H9 (cell line): ENCODE measurements at regions not wholly inside any gene's neighbourhood (a gene's known extent, or its start where the extent isn't known, plus 50 kb on each side); places are given as distances from the start of the nearest gene placed in this dataset.

Experiments
- DNase-seq: peaks from one replicate; pipeline ENCODE4 v3.0.0-alpha.2; 2017
- H2AFZ ChIP-seq: one replicate; pipeline ENCODE4 v1.6.1; 2013; ENCODE audit warnings: mild to moderate bottlenecking, low read length, control low read depth, moderate library complexity
- H2AK5ac ChIP-seq: 2 replicates; pipeline ENCODE4 v1.6.1; 2013; ENCODE audit warnings: low read length, control low read depth, mixed read lengths; ENCODE audit not compliant: insufficient read length
- H2BK120ac ChIP-seq: one replicate; pipeline ENCODE4 v1.6.1; 2013; ENCODE audit warnings: low read depth, mild to moderate bottlenecking, low read length, control low read depth, inconsistent platforms; ENCODE audit not compliant: poor library complexity, severe bottlenecking
- H2BK12ac ChIP-seq: 2 replicates; pipeline ENCODE4 v1.6.1; 2013; ENCODE audit warnings: low read length, control low read depth, mixed read lengths, low read depth; ENCODE audit not compliant: insufficient read length
- H2BK15ac ChIP-seq: 2 replicates; pipeline ENCODE4 v1.6.1; 2013; ENCODE audit warnings: low read depth, low read length, control low read depth
- H2BK20ac ChIP-seq: one replicate; pipeline ENCODE4 v1.6.1; 2013; ENCODE audit warnings: low read depth, mild to moderate bottlenecking, low read length, control low read depth, inconsistent platforms; ENCODE audit not compliant: poor library complexity, severe bottlenecking
- H2BK5ac ChIP-seq: 2 replicates; pipeline ENCODE4 v1.6.1; 2013; ENCODE audit warnings: low read length, control low read depth, mixed read lengths; ENCODE audit not compliant: insufficient read length
- H3K14ac ChIP-seq: 2 replicates; pipeline ENCODE4 v1.6.1; 2013; ENCODE audit warnings: low read length, control low read depth; ENCODE audit not compliant: insufficient read depth
- H3K18ac ChIP-seq: 2 replicates; pipeline ENCODE4 v1.6.1; 2013; ENCODE audit warnings: low read depth, mild to moderate bottlenecking, mixed read lengths, low read length, control low read depth; ENCODE audit not compliant: insufficient read length
- H3K23ac ChIP-seq: 2 replicates; pipeline ENCODE4 v1.6.1; 2013; ENCODE audit warnings: low read length, control low read depth, mixed read lengths, low read depth; ENCODE audit not compliant: insufficient read length
- H3K23me2 ChIP-seq: 2 replicates; pipeline ENCODE4 v1.6.1; 2013; ENCODE audit warnings: low read depth, mild to moderate bottlenecking, mixed read lengths, low read length, control low read depth; ENCODE audit not compliant: insufficient read length, poor library complexity, severe bottlenecking
- H3K27ac ChIP-seq: 2 replicates; pipeline ENCODE4 v1.5.1; 2013; ENCODE audit warnings: low read length, control low read depth, mixed read lengths, low read depth; ENCODE audit not compliant: insufficient read length
- H3K27me3 ChIP-seq: 2 replicates; pipeline ENCODE4 v1.6.1; 2013; ENCODE audit warnings: low read length, control low read depth, inconsistent platforms; ENCODE audit not compliant: insufficient read depth
- H3K4ac ChIP-seq: 2 replicates; pipeline ENCODE4 v1.6.1; 2013; ENCODE audit warnings: low read depth, mild to moderate bottlenecking, control low read depth, inconsistent platforms, low read length, moderate library complexity
- H3K4me1 ChIP-seq: 2 replicates; pipeline ENCODE4 v1.6.1; 2013; ENCODE audit warnings: low read length, control low read depth, inconsistent platforms; ENCODE audit not compliant: insufficient read depth
- H3K4me2 ChIP-seq: 2 replicates; pipeline ENCODE4 v1.6.1; 2013; ENCODE audit warnings: low read length, control low read depth, mixed read lengths; ENCODE audit not compliant: insufficient read length, insufficient read depth
- H3K56ac ChIP-seq: 2 replicates; pipeline ENCODE4 v1.6.1; 2013; ENCODE audit warnings: low read depth, mild to moderate bottlenecking, mixed read lengths, low read length, control low read depth; ENCODE audit not compliant: insufficient read length
- H3K79me1 ChIP-seq: 2 replicates; pipeline ENCODE4 v1.6.1; 2013; ENCODE audit warnings: low read depth, mild to moderate bottlenecking, moderate library complexity, low read length, control low read depth, inconsistent platforms; ENCODE audit not compliant: insufficient read depth, poor library complexity, severe bottlenecking
- H3K79me2 ChIP-seq: 2 replicates; pipeline ENCODE4 v1.6.1; 2013; ENCODE audit warnings: low read length, control low read depth, inconsistent platforms; ENCODE audit not compliant: insufficient read depth
- H3K9ac ChIP-seq: 2 replicates; pipeline ENCODE4 v1.6.1; 2013; ENCODE audit warnings: low read length, control low read depth, mixed read lengths; ENCODE audit not compliant: insufficient read length; ENCODE audit errors: extremely low read depth
- H3K9me3 ChIP-seq: one replicate; pipeline ENCODE4 v1.6.1; 2013; ENCODE audit warnings: low read depth, low read length, inconsistent platforms; ENCODE audit not compliant: control insufficient read depth
- H3T11ph ChIP-seq: one replicate; pipeline ENCODE4 v1.6.1; 2013; ENCODE audit warnings: mild to moderate bottlenecking, low read length, control low read depth, inconsistent platforms
- H4K20me1 ChIP-seq: one replicate; pipeline ENCODE4 v1.6.1; 2013; ENCODE audit not compliant: control insufficient read depth, insufficient read length, insufficient read depth
- H4K5ac ChIP-seq: 2 replicates; pipeline ENCODE4 v1.6.1; 2013; ENCODE audit warnings: low read depth, mild to moderate bottlenecking, mixed read lengths, low read length, control low read depth; ENCODE audit not compliant: insufficient read length
- H4K8ac ChIP-seq: replicated peaks from 2 replicates; pipeline ENCODE4 v1.6.1; 2013; ENCODE audit warnings: low read length, control low read depth, mixed read lengths, low read depth; ENCODE audit not compliant: insufficient read length
- H4K91ac ChIP-seq: 2 replicates; pipeline ENCODE4 v1.6.1; 2013; ENCODE audit warnings: low read depth, mild to moderate bottlenecking, moderate library complexity, mixed read lengths, low read length, control low read depth; ENCODE audit not compliant: insufficient read length
- H3K27ac Mint-ChIP-seq, 3 experiments: 2 replicates in 2 of 3; 3 replicates in 1 of 3; pipeline ENCODE4 v1.8.0; 2020 to 2021; ENCODE audit warnings: mixed read lengths in 3 of 3, mild to moderate bottlenecking in 1 of 3, moderate library complexity in 1 of 3
- H3K27me3 Mint-ChIP-seq: 2 replicates; pipeline ENCODE4 v1.8.0; 2021; ENCODE audit warnings: low read depth, mild to moderate bottlenecking, moderate library complexity, mixed read lengths
- H3K36me3 Mint-ChIP-seq, 3 experiments: 2 replicates in 2 of 3; 3 replicates in 1 of 3; pipeline ENCODE4 v1.8.0; 2020 to 2021; ENCODE audit warnings: low read depth in 3 of 3, mixed read lengths in 3 of 3; ENCODE audit not compliant: insufficient read depth in 1 of 3
- H3K4me1 Mint-ChIP-seq, 2 experiments: 2 replicates each; pipeline ENCODE4 v1.8.0; 2020; ENCODE audit warnings: mixed read lengths in 2 of 2
- H3K4me3 Mint-ChIP-seq, 2 experiments: 2 replicates in 1 of 2; 3 replicates in 1 of 2; pipeline ENCODE4 v1.8.0; 2020 to 2021; ENCODE audit warnings: mild to moderate bottlenecking in 2 of 2, mixed read lengths in 2 of 2, moderate library complexity in 1 of 2
- H3K9me3 Mint-ChIP-seq, 2 experiments: 2 replicates in 1 of 2; 3 replicates in 1 of 2; pipeline ENCODE4 v1.8.0; 2020; ENCODE audit warnings: mild to moderate bottlenecking in 2 of 2, mixed read lengths in 2 of 2, moderate library complexity in 1 of 2
- CTCF ChIP-seq: fragments of 200-600 bp; sonication (generic); conservative IDR thresholded peaks from 3 replicates; pipeline ENCODE4 v1.8.0; 2021; ENCODE audit warnings: antibody characterized with exemption, mild to moderate bottlenecking
- WGBS: extraction: QIAGEN DNeasy Blood & Tissue Kit; methylation state at CpG from one replicate; pipeline ENCODE4 v1.1.7; 2013; ENCODE audit warnings: missing lambda C conversion rate, low lambda C conversion rate, mixed read lengths; ENCODE audit not compliant: insufficient read length; ENCODE audit errors: extremely low coverage; 5-methylcytosine and 5-hydroxymethylcytosine counted together

GRCh38 chr19:32173836-32174235 lies 171.6 kb upstream of the ZNF507 start:
- no peaks in the 10 kb centered on the region for H4K20me1 ChIP-seq
- H3K79me1 ChIP-seq = no peaks in the 10 kb centered on the region
- H3K9me3 ChIP-seq = no peaks in the 10 kb centered on the region
- H3K9me3 Mint-ChIP-seq = no peaks in the 10 kb centered on the region
- H2AK5ac ChIP-seq = no peak overlapping the region
- TF ChIP-seq CTCF = peak; percentile 25; the same call in 1 of the 3 replicates
- no peak overlapping the region for H4K8ac ChIP-seq
- no peak overlapping the region for H2BK15ac ChIP-seq
- no peak overlapping the region for H3K27ac Mint-ChIP-seq
- no peak overlapping the region for H3K23ac ChIP-seq
- H2BK5ac ChIP-seq = no peak overlapping the region
- no peak overlapping the region for H3T11ph ChIP-seq
- H4K91ac ChIP-seq = no peak overlapping the region
- H2BK12ac ChIP-seq = no peak overlapping the region
- H3K4ac ChIP-seq = no peak overlapping the region
- H3K23me2 ChIP-seq = no peaks in the 10 kb centered on the region
- no peak for DNase-seq
- no peak overlapping the region for H3K27ac ChIP-seq
- no peak overlapping the region for H2AFZ ChIP-seq
- H3K36me3 Mint-ChIP-seq = no peaks in the 10 kb centered on the region
- no peaks in the 10 kb centered on the region for H3K27me3 ChIP-seq
- H2BK20ac ChIP-seq = no peak overlapping the region
- no peaks in the 10 kb centered on the region; the same call in 1 of the 2 replicates for H3K27me3 Mint-ChIP-seq
- no peak overlapping the region for H3K56ac ChIP-seq
- no peaks in the 10 kb centered on the region for H3K79me2 ChIP-seq
- H3K4me1 ChIP-seq = no peaks in the 10 kb centered on the region
- H2BK120ac ChIP-seq = no peak overlapping the region
- no peak overlapping the region for H3K9ac ChIP-seq
- H3K4me1 Mint-ChIP-seq = peaks cover 19 to 20% of the 10 kb centered on the region in 2 experiments
- H3K18ac ChIP-seq = no peak overlapping the region
- H3K14ac ChIP-seq = no peak overlapping the region
- H3K4me2 ChIP-seq = no peak overlapping the region
- no peak overlapping the region for H4K5ac ChIP-seq
- WGBS = no CpG with 5 or more reads among the region's 3 CpGs
- no peak overlapping the region for H3K4me3 Mint-ChIP-seq
